ENCODE measurements at regions not wholly inside any gene's neighbourhood (a gene's known extent, or its start where the extent isn't known, plus 50 kb on each side); places are given as distances from the start of the nearest gene placed in this dataset.

DNA sequence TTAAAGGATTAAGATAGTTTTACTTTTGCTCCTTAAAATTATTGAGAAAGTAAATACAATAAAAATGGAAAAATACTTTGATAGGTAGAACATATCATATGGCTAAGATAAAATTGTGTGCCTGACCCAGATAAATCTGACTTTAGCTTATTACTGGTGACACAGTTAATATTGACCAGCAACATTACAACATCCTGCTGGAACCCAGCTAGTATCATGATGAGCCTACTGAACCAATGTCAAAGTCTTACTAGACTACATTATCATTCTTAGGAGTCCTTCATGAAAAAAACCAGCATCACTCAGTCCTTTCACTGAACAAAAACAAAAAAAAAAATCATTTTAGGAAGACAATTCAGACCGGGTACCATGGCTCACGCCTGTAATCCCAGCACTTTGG, 164.8 kb upstream of the CDK1 start:
- TF ChIP-seq CTCF (IDR thresholded peaks at IDR 0.05) = no peak
- TF ChIP-seq POLR2A (IDR thresholded peaks at IDR 0.05) = no peak

Data from ovary (tissue), 3 donors.